ENCODE measurements at regions not wholly inside any gene's neighbourhood (a gene's known extent, or its start where the extent isn't known, plus 50 kb on each side); places are given as distances from the start of the nearest gene placed in this dataset.

GRCh38 chr18:64240316-64240715 lies 91.4 kb upstream of the LINC00305 start:
- H3K27ac Mint-ChIP-seq (ENCODE audit: unreplicated experiment), result no peak overlapping the region
- DNase-seq (ENCODE audit: low spot score), result no peak
- TF ChIP-seq, protein P1, sequence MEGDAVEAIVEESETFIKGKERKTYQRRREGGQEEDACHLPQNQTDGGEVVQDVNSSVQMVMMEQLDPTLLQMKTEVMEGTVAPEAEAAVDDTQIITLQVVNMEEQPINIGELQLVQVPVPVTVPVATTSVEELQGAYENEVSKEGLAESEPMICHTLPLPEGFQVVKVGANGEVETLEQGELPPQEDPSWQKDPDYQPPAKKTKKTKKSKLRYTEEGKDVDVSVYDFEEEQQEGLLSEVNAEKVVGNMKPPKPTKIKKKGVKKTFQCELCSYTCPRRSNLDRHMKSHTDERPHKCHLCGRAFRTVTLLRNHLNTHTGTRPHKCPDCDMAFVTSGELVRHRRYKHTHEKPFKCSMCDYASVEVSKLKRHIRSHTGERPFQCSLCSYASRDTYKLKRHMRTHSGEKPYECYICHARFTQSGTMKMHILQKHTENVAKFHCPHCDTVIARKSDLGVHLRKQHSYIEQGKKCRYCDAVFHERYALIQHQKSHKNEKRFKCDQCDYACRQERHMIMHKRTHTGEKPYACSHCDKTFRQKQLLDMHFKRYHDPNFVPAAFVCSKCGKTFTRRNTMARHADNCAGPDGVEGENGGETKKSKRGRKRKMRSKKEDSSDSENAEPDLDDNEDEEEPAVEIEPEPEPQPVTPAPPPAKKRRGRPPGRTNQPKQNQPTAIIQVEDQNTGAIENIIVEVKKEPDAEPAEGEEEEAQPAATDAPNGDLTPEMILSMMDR (IDR thresholded peaks at IDR 0.05; ENCODE audit: unreplicated experiment), result no peak
- no peak overlapping the region for H3K4me3 Mint-ChIP-seq (ENCODE audit: unreplicated experiment)
- no peaks in the 10 kb centered on the region for H3K9me3 Mint-ChIP-seq (ENCODE audit: unreplicated experiment)
- H3K36me3 Mint-ChIP-seq (ENCODE audit: low read depth, unreplicated experiment), result no peaks in the 10 kb centered on the region
- peaks cover 1% of the 10 kb centered on the region for H3K27me3 Mint-ChIP-seq (ENCODE audit: unreplicated experiment)
- peaks cover 4% of the 10 kb centered on the region for H3K4me1 Mint-ChIP-seq (ENCODE audit: unreplicated experiment)

GRCh38 chr18:64238076-64238475 lies 89.2 kb upstream of the LINC00305 start:
- H3K4me3 Mint-ChIP-seq (ENCODE audit: unreplicated experiment), result no peak overlapping the region
- TF ChIP-seq, protein P1 (IDR thresholded peaks at IDR 0.05; ENCODE audit: unreplicated experiment), result no peak
- H3K27ac Mint-ChIP-seq (ENCODE audit: unreplicated experiment), result no peak overlapping the region
- no peaks in the 10 kb centered on the region for H3K36me3 Mint-ChIP-seq (ENCODE audit: low read depth, unreplicated experiment)
- H3K4me1 Mint-ChIP-seq (ENCODE audit: unreplicated experiment), result peaks cover 4% of the 10 kb centered on the region
- no peak for DNase-seq (ENCODE audit: low spot score)
- H3K9me3 Mint-ChIP-seq (ENCODE audit: unreplicated experiment), result no peaks in the 10 kb centered on the region
- no peaks in the 10 kb centered on the region for H3K27me3 Mint-ChIP-seq (ENCODE audit: unreplicated experiment)

DNA sequence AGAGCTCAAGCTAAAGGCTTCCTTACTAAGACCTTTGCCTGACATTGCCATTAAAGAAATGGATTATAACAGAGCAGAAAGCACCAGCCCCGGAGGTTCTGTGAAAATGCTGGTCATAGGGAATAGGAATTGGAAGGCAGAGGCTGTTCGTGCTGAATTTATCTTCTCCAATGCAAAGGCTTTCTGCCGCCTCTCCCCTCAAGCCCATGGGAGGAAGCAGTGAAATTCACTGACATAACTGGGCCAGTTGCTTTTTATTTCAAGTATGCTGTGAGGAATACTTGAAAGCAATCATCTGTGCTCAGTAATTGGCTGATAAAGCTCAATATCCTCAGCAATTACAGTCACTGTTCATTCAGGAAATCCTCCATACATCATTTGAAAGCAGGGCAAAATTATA lies 85.4 kb upstream of the LINC00305 start:
- TF ChIP-seq, protein P1 (IDR thresholded peaks at IDR 0.05; ENCODE audit: unreplicated experiment), result no peak
- Mint-ChIP-seq H3K4me1 (ENCODE audit: unreplicated experiment) (no peaks in the 10 kb centered on the region), H3K36me3 (ENCODE audit: low read depth, unreplicated experiment) (peaks cover 7% of the 10 kb centered on the region), H3K9me3 (ENCODE audit: unreplicated experiment) (no peaks in the 10 kb centered on the region), H3K27ac (ENCODE audit: unreplicated experiment) (no peak overlapping the region), H3K4me3 (ENCODE audit: unreplicated experiment) (no peak overlapping the region), H3K27me3 (ENCODE audit: unreplicated experiment) (no peaks in the 10 kb centered on the region)
- DNase-seq (ENCODE audit: low spot score), result no peak

DNA sequence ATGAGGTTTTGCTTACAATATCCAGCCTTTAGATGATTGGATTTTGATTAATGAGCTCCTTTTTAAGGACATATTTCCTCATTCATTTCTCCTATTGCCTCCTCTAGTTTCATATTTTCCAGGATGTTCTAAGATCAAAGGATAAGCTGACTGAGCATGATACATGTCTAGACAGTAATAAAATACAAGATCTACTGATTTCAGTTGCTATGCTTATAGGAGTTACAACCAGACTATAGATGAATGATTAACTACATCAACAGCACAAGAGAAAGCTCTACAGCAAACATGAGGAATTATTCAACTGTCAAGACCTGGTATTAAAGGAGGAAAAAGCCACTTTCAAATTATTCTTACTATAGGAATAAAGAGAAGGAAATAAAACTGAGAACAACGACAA lies 85.0 kb upstream of the LINC00305 start:
- Mint-ChIP-seq H3K4me1 (ENCODE audit: unreplicated experiment) (no peaks in the 10 kb centered on the region), H3K27ac (ENCODE audit: unreplicated experiment) (no peak overlapping the region), H3K4me3 (ENCODE audit: unreplicated experiment) (no peak overlapping the region), H3K27me3 (ENCODE audit: unreplicated experiment) (no peaks in the 10 kb centered on the region), H3K36me3 (ENCODE audit: low read depth, unreplicated experiment) (peaks cover 7% of the 10 kb centered on the region), H3K9me3 (ENCODE audit: unreplicated experiment) (no peaks in the 10 kb centered on the region)
- TF ChIP-seq, protein P1 (IDR thresholded peaks at IDR 0.05; ENCODE audit: unreplicated experiment), result no peak
- no peak for DNase-seq (ENCODE audit: low spot score)

GRCh38 chr18:64220941-64221340 lies 72.1 kb upstream of the LINC00305 start:
- TF ChIP-seq, protein P1 (IDR thresholded peaks at IDR 0.05; ENCODE audit: unreplicated experiment), result no peak
- Mint-ChIP-seq H3K27me3 (ENCODE audit: unreplicated experiment) (peaks cover 1% of the 10 kb centered on the region), H3K9me3 (ENCODE audit: unreplicated experiment) (no peaks in the 10 kb centered on the region), H3K27ac (ENCODE audit: unreplicated experiment) (no peak overlapping the region), H3K4me3 (ENCODE audit: unreplicated experiment) (no peak overlapping the region), H3K4me1 (ENCODE audit: unreplicated experiment) (no peaks in the 10 kb centered on the region), H3K36me3 (ENCODE audit: low read depth, unreplicated experiment) (no peaks in the 10 kb centered on the region)
- DNase-seq (ENCODE audit: low spot score), result no peak

All from endothelial cell (in vitro differentiated cells).